ENCODE measurements at regions not wholly inside any gene's neighbourhood (a gene's known extent, or its start where the extent isn't known, plus 50 kb on each side); places are given as distances from the start of the nearest gene placed in this dataset.

DNA sequence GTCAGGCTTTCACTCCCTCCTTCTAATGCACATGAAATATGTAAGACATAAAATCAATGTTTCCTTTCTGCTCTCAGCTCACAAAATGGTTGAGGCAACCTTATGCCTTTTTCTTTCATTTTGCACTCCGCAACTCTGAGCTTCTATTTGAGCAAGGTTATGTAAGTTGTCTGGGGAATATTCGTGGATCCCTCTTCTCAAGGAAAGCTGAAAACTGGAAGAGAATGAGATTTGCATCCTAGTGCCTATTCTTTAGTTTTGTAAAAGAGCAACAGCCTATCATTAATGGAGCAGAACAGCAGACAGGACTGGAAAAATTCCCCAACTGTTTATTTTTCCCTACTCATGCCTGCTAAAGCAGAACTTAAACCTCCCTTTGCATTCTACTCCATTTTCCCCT, 141.7 kb downstream of the FAM76B start:
- TF ChIP-seq CTCF (IDR thresholded peaks at IDR 0.05; ENCODE audit: control extremely low read depth in 1 of 3, insufficient read depth in 1 of 3, low read depth in 1 of 3, low read length in 3 of 3): no peak
- TF ChIP-seq EZH2 (IDR thresholded peaks at IDR 0.05; ENCODE audit: low read depth, low read length, severe bottlenecking): no peak
- no peak for TF ChIP-seq RAD21 (IDR thresholded peaks at IDR 0.05 in 1 of 2, conservative IDR thresholded peaks at IDR 0.05 in 1 of 2; ENCODE audit: low read depth in 2 of 2, low read length in 2 of 2)
- TF ChIP-seq, protein P1, sequence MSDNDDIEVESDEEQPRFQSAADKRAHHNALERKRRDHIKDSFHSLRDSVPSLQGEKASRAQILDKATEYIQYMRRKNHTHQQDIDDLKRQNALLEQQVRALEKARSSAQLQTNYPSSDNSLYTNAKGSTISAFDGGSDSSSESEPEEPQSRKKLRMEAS (IDR thresholded peaks at IDR 0.05): no peak
- TF ChIP-seq SRF (IDR thresholded peaks at IDR 0.05; ENCODE audit: low read depth, low read length): no peak
- TF ChIP-seq SIN3A (conservative IDR thresholded peaks at IDR 0.05 in 1 of 2, IDR thresholded peaks at IDR 0.05 in 1 of 2; ENCODE audit: low read depth in 1 of 2, low read length in 2 of 2): no peak
- no peak for TF ChIP-seq POLR2A (IDR thresholded peaks at IDR 0.05; ENCODE audit: control extremely low read depth in 1 of 2, low read depth in 2 of 2, low read length in 2 of 2)
- no peak for TF ChIP-seq POLR2AphosphoS5 (IDR thresholded peaks at IDR 0.05; ENCODE audit: low read depth, low read length)
